Smooth muscle cell (in vitro differentiated cells): ENCODE measurements at regions not wholly inside any gene's neighbourhood (a gene's known extent, or its start where the extent isn't known, plus 50 kb on each side); places are given as distances from the start of the nearest gene placed in this dataset.
"Not testable (repeated sequence)": the region's sequence is repeated elsewhere in the genome, so short reads cannot be mapped to it uniquely, and the experiment has no call there.

ENCODE experiments used
- DNase-seq: peaks from one replicate; lab custom pipeline; 2025; ENCODE audit not compliant: unreplicated experiment; lab: John Stamatoyannopoulos, UW
- H2AFZ ChIP-seq: fragments of 200-600 bp; sonication (generic); 2 replicates; pipeline ENCODE4 v1.6.0; 2016; ENCODE audit warnings: antibody characterized with exemption, low read depth, mild to moderate bottlenecking
- H3F3A ChIP-seq: fragments of 200-600 bp; sonication (generic); 2 replicates; pipeline ENCODE4 v1.6.0; 2017; ENCODE audit warnings: antibody characterized with exemption, low read depth
- H3K27ac ChIP-seq: fragments of 200-600 bp; sonication (generic); 2 replicates; pipeline ENCODE4 v1.5.1; 2016; ENCODE audit warnings: low read depth, mild to moderate bottlenecking
- H3K27me3 ChIP-seq: fragments of 200-600 bp; sonication (generic); 2 replicates; pipeline ENCODE4 v1.6.1; 2016; ENCODE audit warnings: low read depth, mild to moderate bottlenecking
- H3K36me3 ChIP-seq: fragments of 200-600 bp; sonication (generic); 2 replicates; pipeline ENCODE4 v1.5.1; 2016; ENCODE audit warnings: low read depth
- H3K4me1 ChIP-seq: fragments of 200-600 bp; sonication (generic); 2 replicates; pipeline ENCODE4 v1.5.1; 2016; ENCODE audit warnings: low read depth
- H3K4me2 ChIP-seq: fragments of 200-600 bp; sonication (generic); 2 replicates; pipeline ENCODE4 v1.6.0; 2016; ENCODE audit warnings: mild to moderate bottlenecking
- H3K4me3 ChIP-seq: fragments of 200-600 bp; sonication (generic); 2 replicates; pipeline ENCODE4 v1.5.1; 2016; ENCODE audit warnings: mild to moderate bottlenecking
- H3K79me2 ChIP-seq: fragments of 200-600 bp; sonication (generic); 2 replicates; pipeline ENCODE4 v1.6.0; 2016; ENCODE audit warnings: low read depth, mild to moderate bottlenecking
- H3K9ac ChIP-seq: fragments of 200-600 bp; sonication (generic); 2 replicates; pipeline ENCODE4 v1.6.0; 2016; ENCODE audit warnings: low read depth
- H3K9me3 ChIP-seq: fragments of 200-600 bp; sonication (generic); replicated peaks from 2 replicates; pipeline ENCODE4 v1.5.1; 2016; ENCODE audit warnings: low read depth
- H4K20me1 ChIP-seq: fragments of 200-600 bp; sonication (generic); 2 replicates; pipeline ENCODE4 v1.6.0; 2016; ENCODE audit warnings: low read depth
- whole genome bisulfite sequencing: methylation state at CpG from one replicate; pipeline ENCODE4 v1.1.7; 2016; ENCODE audit warnings: low lambda C conversion rate; 5-methylcytosine and 5-hydroxymethylcytosine counted together
- TF ChIP-seq, protein P1 (sequence below): fragments of 200-600 bp; sonication (generic); IDR thresholded peaks from 2 replicates; pipeline ENCODE4 v1.5.1; 2017; ENCODE audit warnings: borderline replicate concordance, mild to moderate bottlenecking, antibody characterized with exemption; ENCODE audit not compliant: insufficient read depth, poor library complexity, severe bottlenecking

DNA sequence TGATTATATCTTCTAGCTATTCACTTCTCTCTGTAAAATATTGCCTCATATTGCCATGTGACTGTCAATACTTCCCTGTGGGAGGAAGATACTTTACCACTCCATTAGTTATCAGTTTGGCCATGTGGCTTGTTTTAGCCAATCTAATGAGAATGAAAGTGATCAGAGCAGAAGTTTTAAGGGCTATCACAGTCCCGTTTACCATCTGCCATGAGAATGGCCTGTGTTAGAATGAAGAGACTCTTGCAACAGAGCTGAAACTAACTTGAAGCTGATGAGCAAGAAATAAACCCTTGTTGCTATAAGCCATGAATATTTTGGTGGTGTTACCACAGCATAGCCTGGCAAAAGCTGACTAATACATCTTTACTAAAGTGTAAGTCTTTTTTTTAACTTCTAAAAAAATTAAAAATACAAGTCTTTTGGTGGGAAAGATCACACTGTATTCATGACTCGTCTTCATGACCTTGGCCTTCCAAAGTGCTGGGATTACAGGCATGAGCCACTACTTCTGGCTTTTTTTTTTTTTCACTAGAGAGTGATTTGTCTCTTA, 68.0 kb upstream of the CTNNA1 start:
- TF ChIP-seq, protein P1, sequence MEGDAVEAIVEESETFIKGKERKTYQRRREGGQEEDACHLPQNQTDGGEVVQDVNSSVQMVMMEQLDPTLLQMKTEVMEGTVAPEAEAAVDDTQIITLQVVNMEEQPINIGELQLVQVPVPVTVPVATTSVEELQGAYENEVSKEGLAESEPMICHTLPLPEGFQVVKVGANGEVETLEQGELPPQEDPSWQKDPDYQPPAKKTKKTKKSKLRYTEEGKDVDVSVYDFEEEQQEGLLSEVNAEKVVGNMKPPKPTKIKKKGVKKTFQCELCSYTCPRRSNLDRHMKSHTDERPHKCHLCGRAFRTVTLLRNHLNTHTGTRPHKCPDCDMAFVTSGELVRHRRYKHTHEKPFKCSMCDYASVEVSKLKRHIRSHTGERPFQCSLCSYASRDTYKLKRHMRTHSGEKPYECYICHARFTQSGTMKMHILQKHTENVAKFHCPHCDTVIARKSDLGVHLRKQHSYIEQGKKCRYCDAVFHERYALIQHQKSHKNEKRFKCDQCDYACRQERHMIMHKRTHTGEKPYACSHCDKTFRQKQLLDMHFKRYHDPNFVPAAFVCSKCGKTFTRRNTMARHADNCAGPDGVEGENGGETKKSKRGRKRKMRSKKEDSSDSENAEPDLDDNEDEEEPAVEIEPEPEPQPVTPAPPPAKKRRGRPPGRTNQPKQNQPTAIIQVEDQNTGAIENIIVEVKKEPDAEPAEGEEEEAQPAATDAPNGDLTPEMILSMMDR: no peak
- Histone ChIP-seq H3K27me3 (no peaks in the 10 kb centered on the region), H3K4me1 (peaks cover 4% of the 10 kb centered on the region), H2AFZ (no peak overlapping the region), H3K4me2 (peak overlapping the region; percentile 43), H3K9ac (no peak overlapping the region), H3K9me3 (no peaks in the 10 kb centered on the region), H4K20me1 (no peaks in the 10 kb centered on the region), H3K79me2 (no peaks in the 10 kb centered on the region), H3K4me3 (no peak overlapping the region), H3K36me3 (no peaks in the 10 kb centered on the region), H3F3A (peaks cover 5% of the 10 kb centered on the region), H3K27ac (peak overlapping the region; percentile 72)
- no peak for DNase-seq
- WGBS: 21% methylated on average over 2 of the region's 2 CpGs

- not testable (repeated sequence) for H3K36me3 ChIP-seq, H3K27ac ChIP-seq, H3K4me2 ChIP-seq, H3K9ac ChIP-seq, H3K27me3 ChIP-seq, H2AFZ ChIP-seq, H4K20me1 ChIP-seq, H3K4me3 ChIP-seq, H3K9me3 ChIP-seq, DNase-seq, H3K4me1 ChIP-seq, H3K79me2 ChIP-seq, H3F3A ChIP-seq
- WGBS: 81% methylated on average over 3 of the region's 4 CpGs
These were observed 70.8 kb upstream of the CTNNA1 start for GRCh38 chr5:138682462-138682861.

GRCh38 chr5:138678826-138679225, 74.4 kb upstream of the CTNNA1 start:
- not testable (repeated sequence) for H3K79me2 ChIP-seq, H3K9ac ChIP-seq, H4K20me1 ChIP-seq, H3K27ac ChIP-seq, DNase-seq, H3K4me1 ChIP-seq, H3F3A ChIP-seq, H2AFZ ChIP-seq, H3K4me3 ChIP-seq, H3K4me2 ChIP-seq, H3K9me3 ChIP-seq, H3K36me3 ChIP-seq, H3K27me3 ChIP-seq
- 94% methylated on average over 3 of the region's 3 CpGs for WGBS

GRCh38 chr5:138677782-138678181, 75.4 kb upstream of the CTNNA1 start:
- Histone ChIP-seq H4K20me1 (no peaks in the 10 kb centered on the region), H3K27me3 (no peaks in the 10 kb centered on the region), H3K79me2 (no peaks in the 10 kb centered on the region), H3F3A (no peaks in the 10 kb centered on the region), H3K27ac (no peak overlapping the region), H3K9ac (no peak overlapping the region), H2AFZ (no peak overlapping the region), H3K4me1 (no peaks in the 10 kb centered on the region), H3K36me3 (no peaks in the 10 kb centered on the region), H3K4me3 (no peak overlapping the region), H3K4me2 (no peak overlapping the region), H3K9me3 (no peaks in the 10 kb centered on the region)
- WGBS: 49% methylated on average over 3 of the region's 3 CpGs
- TF ChIP-seq, protein P1: no peak
- DNase-seq: no peak
